H1 (cell line): ENCODE measurements at regions not wholly inside any gene's neighbourhood (a gene's known extent, or its start where the extent isn't known, plus 50 kb on each side); places are given as distances from the start of the nearest gene placed in this dataset.

Experiments used
- CTCF ChIA-PET: fragments of 300-600 bp; sonication (Branson Sonifier 250); formaldehyde crosslinking; loops from one replicate; lab custom pipeline; 2021; ENCODE audit not compliant: partially characterized antibody; lab: Charles Lee
- POLR2A ChIA-PET: fragments of 300-600 bp; sonication (Branson Sonifier 250); formaldehyde crosslinking; loops from one replicate; lab custom pipeline; 2021; ENCODE audit warnings: inconsistent platforms; ENCODE audit not compliant: partially characterized antibody; lab: Charles Lee
- DNase-seq, 2 experiments: peaks; one replicate each; pipeline versions ENCODE4 v3.0.0 to v3.0.0-alpha.2; 2010 to 2022; ENCODE audit warnings: low spot score in 2 of 2, low read depth in 1 of 2, mixed read lengths in 1 of 2
- FAIRE-seq: peaks from 2 replicates; lab custom pipeline; 2011; peaks lifted over from hg19 to GRCh38; lab: Jason Lieb, UNC
- H2AFZ ChIP-seq: 2 replicates; pipeline ENCODE4 v1.8.1; 2012; ENCODE audit warnings: low read length, inconsistent platforms
- H2AK5ac ChIP-seq: 2 replicates; pipeline ENCODE4 v1.6.1; 2013; ENCODE audit warnings: low read depth, low read length
- H2BK120ac ChIP-seq: replicated peaks from 2 replicates; pipeline ENCODE3; 2013; ENCODE audit warnings: low read depth, low read length, inconsistent platforms
- H2BK12ac ChIP-seq: 2 replicates; pipeline ENCODE4 v1.6.1; 2013; ENCODE audit warnings: low read depth, low read length
- H2BK15ac ChIP-seq: 2 replicates; pipeline ENCODE4 v1.6.1; 2013; ENCODE audit warnings: low read length
- H2BK20ac ChIP-seq: 2 replicates; pipeline ENCODE4 v1.6.1; 2013; ENCODE audit warnings: low read length
- H2BK5ac ChIP-seq: 2 replicates; pipeline ENCODE4 v1.6.1; 2013; ENCODE audit warnings: low read depth, low read length
- H3K14ac ChIP-seq: 2 replicates; pipeline ENCODE4 v1.6.1; 2013; ENCODE audit warnings: inconsistent platforms; ENCODE audit not compliant: insufficient read length
- H3K18ac ChIP-seq: 2 replicates; pipeline ENCODE4 v1.6.1; 2013; ENCODE audit warnings: low read length; ENCODE audit errors: extremely low read depth
- H3K23ac ChIP-seq: 2 replicates; pipeline ENCODE4 v1.6.1; 2013; ENCODE audit warnings: inconsistent platforms; ENCODE audit not compliant: insufficient read length
- H3K23me2 ChIP-seq: 2 replicates; pipeline ENCODE4 v1.6.1; 2013; ENCODE audit warnings: low read depth, low read length
- H3K27ac ChIP-seq: 2 replicates; pipeline ENCODE4 v1.6.1; 2011; ENCODE audit warnings: low read depth, low read length, inconsistent platforms
- H3K27me3 ChIP-seq, 4 experiments: replicated peaks in 1 of 4; 1 replicate in 1 of 4; 2 replicates in 3 of 4; pipeline versions ENCODE4 v1.6.1 to v1.8.1; 2011 to 2013; ENCODE audit warnings: low read length in 3 of 4, mild to moderate bottlenecking in 3 of 4, inconsistent platforms in 2 of 4, mixed read lengths in 2 of 4, moderate library complexity in 1 of 4; ENCODE audit not compliant: control insufficient read depth in 3 of 4, insufficient read depth in 3 of 4; ENCODE audit errors: extremely low read depth in 1 of 4
- H3K36me3 ChIP-seq, 4 experiments: 2 replicates each; pipeline versions ENCODE4 v1.6.1 to v1.8.1; 2011 to 2013; ENCODE audit warnings: mild to moderate bottlenecking in 4 of 4, low read length in 3 of 4, moderate library complexity in 2 of 4, control low read depth in 1 of 4, inconsistent platforms in 1 of 4; ENCODE audit not compliant: insufficient read depth in 4 of 4, control insufficient read depth in 2 of 4
- H3K4ac ChIP-seq: replicated peaks from 2 replicates; pipeline ENCODE3; 2013; ENCODE audit warnings: low read length, low read depth, mixed read lengths, inconsistent platforms; ENCODE audit not compliant: insufficient read length
- H3K4me1 ChIP-seq, 4 experiments: replicated peaks in 1 of 4; 1 replicate in 1 of 4; 2 replicates in 3 of 4; pipeline versions ENCODE4 v1.6.1 to v1.8.1; 2011 to 2013; ENCODE audit warnings: low read length in 3 of 4, inconsistent platforms in 2 of 4, mixed read lengths in 1 of 4; ENCODE audit not compliant: insufficient read depth in 4 of 4, control insufficient read depth in 3 of 4
- H3K4me2 ChIP-seq, 2 experiments: 2 replicates each; pipeline versions ENCODE4 v1.6.1 to v1.8.1; 2011 to 2013; ENCODE audit warnings: low read depth in 2 of 2, low read length in 2 of 2, control low read depth in 1 of 2, inconsistent platforms in 1 of 2, mild to moderate bottlenecking in 1 of 2; ENCODE audit not compliant: insufficient read depth in 1 of 2
- H3K4me3 ChIP-seq, 4 experiments: fragments of 200-600, 300-600 bp in 1 of 4; sonication (generic), shearing (Covaris generic), sonication (Bioruptor Twin) in 1 of 4; 2 replicates each; pipeline versions ENCODE4 v1.5.1 to v1.8.1; 2011 to 2016; ENCODE audit warnings: low read length in 4 of 4, low read depth in 3 of 4, control low read depth in 2 of 4, inconsistent platforms in 2 of 4, mild to moderate bottlenecking in 2 of 4, mixed read lengths in 1 of 4, moderate library complexity in 1 of 4; ENCODE audit not compliant: insufficient read depth in 2 of 4; ENCODE audit errors: extremely low read depth in 1 of 4
- H3K56ac ChIP-seq: replicated peaks from 2 replicates; pipeline ENCODE3; 2013; ENCODE audit warnings: low read depth, mild to moderate bottlenecking, mixed read lengths, low read length, inconsistent platforms; ENCODE audit not compliant: insufficient read length
- H3K79me1 ChIP-seq: 2 replicates; pipeline ENCODE4 v1.6.1; 2013; ENCODE audit warnings: low read depth, low read length, control low read depth
- H3K79me2 ChIP-seq, 2 experiments: 2 replicates each; pipeline versions ENCODE4 v1.6.1 to v1.8.1; 2012 to 2013; ENCODE audit warnings: low read length in 2 of 2, mild to moderate bottlenecking in 2 of 2, inconsistent platforms in 1 of 2; ENCODE audit not compliant: insufficient read depth in 2 of 2, control insufficient read depth in 1 of 2
- H3K9ac ChIP-seq, 4 experiments: replicated peaks in 1 of 4; 1 replicate in 1 of 4; 2 replicates in 3 of 4; pipeline versions ENCODE4 v1.6.1 to v1.8.1; 2011 to 2013; ENCODE audit warnings: low read depth in 3 of 4, low read length in 3 of 4, control low read depth in 2 of 4, mild to moderate bottlenecking in 2 of 4, moderate library complexity in 2 of 4, inconsistent platforms in 1 of 4; ENCODE audit errors: extremely low read depth in 1 of 4
- H3K9me3 ChIP-seq, 2 experiments: 2 replicates each; pipeline versions ENCODE4 v1.6.1 to v1.8.1; 2012 to 2013; ENCODE audit warnings: mild to moderate bottlenecking in 2 of 2, moderate library complexity in 2 of 2, control low read depth in 1 of 2, inconsistent platforms in 1 of 2, low read depth in 1 of 2, low read length in 1 of 2, mixed read lengths in 1 of 2; ENCODE audit not compliant: insufficient read depth in 2 of 2
- H4K20me1 ChIP-seq, 2 experiments: replicated peaks in 1 of 2; 2 replicates each; pipeline versions ENCODE3 to v1.8.1; 2011 to 2013; ENCODE audit warnings: inconsistent platforms in 2 of 2, low read length in 2 of 2, mild to moderate bottlenecking in 1 of 2; ENCODE audit not compliant: insufficient read depth in 2 of 2, control insufficient read depth in 1 of 2
- H4K5ac ChIP-seq: 2 replicates; pipeline ENCODE4 v1.6.1; 2013; ENCODE audit warnings: low read length, low read depth, mixed read lengths, inconsistent platforms; ENCODE audit not compliant: insufficient read length
- H4K8ac ChIP-seq: 2 replicates; pipeline ENCODE4 v1.8.0; 2013; ENCODE audit warnings: mild to moderate bottlenecking, moderate library complexity, low read length, inconsistent platforms; ENCODE audit not compliant: insufficient read depth; ENCODE audit errors: extremely low read depth
- H4K91ac ChIP-seq: replicated peaks from 2 replicates; pipeline ENCODE3; 2013; ENCODE audit warnings: low read length, mixed read lengths, inconsistent platforms; ENCODE audit not compliant: insufficient read length
- BACH1 ChIP-seq: IDR thresholded peaks from 2 replicates; pipeline ENCODE4 v1.6.1; 2012; ENCODE audit warnings: low read length, improper control_type of control experiment
- CBX5 ChIP-seq: fragments of 300-800, 300-1000 bp; sonication (generic); IDR thresholded peaks from 2 replicates; pipeline ENCODE4 v1.7.1; 2016; ENCODE audit warnings: antibody characterized with exemption, low read length, low read depth
- EZH2 ChIP-seq: fragments of 200-600 bp; sonication (generic); IDR thresholded peaks from 2 replicates; pipeline ENCODE4 v1.7.1; 2012; ENCODE audit warnings: low read depth, mild to moderate bottlenecking, moderate library complexity, low read length, inconsistent platforms; ENCODE audit not compliant: severe bottlenecking
- GABPA ChIP-seq: IDR thresholded peaks from 2 replicates; pipeline ENCODE4 v1.6.1; 2011; ENCODE audit warnings: mild to moderate bottlenecking, low read length, moderate library complexity, borderline replicate concordance; ENCODE audit not compliant: insufficient read depth
- SIRT6 ChIP-seq: IDR thresholded peaks from one replicate; pipeline ENCODE4 v1.7.1; 2012; ENCODE audit warnings: low read length, inconsistent platforms
- SP2 ChIP-seq: IDR thresholded peaks from 2 replicates; pipeline ENCODE4 v1.6.1; 2012; ENCODE audit warnings: mild to moderate bottlenecking, low read length, inconsistent platforms
- TCF12 ChIP-seq: IDR thresholded peaks from 2 replicates; pipeline ENCODE4 v1.6.1; 2011; ENCODE audit warnings: low read depth, mild to moderate bottlenecking, low read length
- WGBS, 2 experiments: shearing (Covaris generic) in 1 of 2; methylation state at CpG; one replicate each; pipeline versions ENCODE4 v1.1.6 to v1.1.7; 2013 to 2015; ENCODE audit warnings: low lambda C conversion rate in 2 of 2, mixed read lengths in 2 of 2, inconsistent platforms in 1 of 2, low coverage in 1 of 2, missing lambda C conversion rate in 1 of 2; ENCODE audit not compliant: insufficient replicate concordance in 2 of 2, insufficient coverage in 1 of 2, insufficient read length in 1 of 2; ENCODE audit errors: extremely low coverage in 1 of 2, missing lambda C conversion rate in 1 of 2; 5-methylcytosine and 5-hydroxymethylcytosine counted together
- TF ChIP-seq, protein P1 (sequence below): IDR thresholded peaks from 2 replicates; pipeline ENCODE4 v1.6.1; 2012; ENCODE audit warnings: inconsistent platforms

DNA sequence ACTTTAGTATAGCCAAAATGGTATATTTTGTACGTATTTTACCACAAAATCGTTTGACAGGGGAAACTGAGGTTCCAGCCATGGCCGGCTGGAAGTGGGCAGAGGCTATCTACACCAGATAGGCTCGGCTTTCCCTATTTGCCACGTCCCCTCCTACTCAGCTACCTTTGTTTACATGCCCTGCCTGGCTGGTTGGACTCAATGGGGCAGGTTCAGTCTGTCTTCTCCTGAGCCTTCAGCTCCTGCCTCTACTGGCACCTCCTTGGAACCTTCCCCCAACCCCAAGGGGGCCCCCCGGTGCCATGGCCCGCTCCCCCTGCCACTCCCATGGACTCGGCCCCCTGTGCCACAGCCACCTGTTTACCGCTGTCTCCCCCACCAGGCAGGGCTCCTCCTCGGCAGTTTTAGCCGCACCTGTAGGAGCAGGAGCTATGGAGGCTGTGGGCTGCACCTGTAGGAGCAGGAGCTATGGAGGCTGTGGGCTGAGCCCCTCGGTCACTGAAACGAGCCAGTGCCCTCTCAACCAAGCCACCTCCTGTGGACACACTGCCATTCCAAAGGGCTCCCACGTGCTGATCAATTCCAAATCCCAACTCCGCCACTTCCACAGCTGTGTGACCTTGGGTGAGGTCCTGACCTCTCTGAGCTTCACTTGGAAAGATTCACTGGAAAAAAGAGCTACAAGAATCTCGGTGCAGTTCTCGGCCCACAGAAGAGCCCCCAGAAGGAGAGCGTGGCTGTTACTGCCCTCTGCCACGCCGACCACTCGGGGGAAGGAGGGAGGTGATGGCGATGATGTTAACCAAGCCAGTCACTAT, 62.2 kb downstream of the NCOR2 start:
- ChIA-PET CTCF (interaction anchor here (0.6 to 1.6 kb wide), 8 partner anchors 7 to 1446 kb away, joined by 3 to 6 read pairs (median 4); no protein-coding TSS in a partner anchor), POLR2A (interaction anchor here (0.8 to 1.7 kb wide), 2 partner anchors 17 to 21 kb away, joined by 3 to 4 read pairs; no protein-coding TSS in a partner anchor)
- H3K9me3 ChIP-seq, result no peaks in the 10 kb centered on the region
- H3K9ac ChIP-seq, result no peak overlapping the region
- H2BK15ac ChIP-seq, result peak overlapping the region; percentile 53; the same call in 1 of the 2 replicates
- H4K20me1 ChIP-seq, result peaks cover 31 to 44% of the 10 kb centered on the region in 2 experiments
- no peak overlapping the region; the same call in none of the 2 replicates for H2BK5ac ChIP-seq
- H3K79me2 ChIP-seq, result peaks cover 5 to 97% of the 10 kb centered on the region in 2 experiments
- H3K23me2 ChIP-seq, result peaks cover 4% of the 10 kb centered on the region; the same call in 1 of the 2 replicates
- H4K5ac ChIP-seq, result no peak overlapping the region
- H2BK12ac ChIP-seq, result 0 out of 2 replicates have a peak overlapping the region, but pooled peaks have one; percentile 33
- no peak overlapping the region for H2AFZ ChIP-seq
- peak overlapping the region; percentile 69; the same call in 1 of the 2 replicates for H4K8ac ChIP-seq
- no peaks in the 10 kb centered on the region for H3K27me3 ChIP-seq
- no peak overlapping the region for H2BK120ac ChIP-seq
- FAIRE-seq (no peak), DNase-seq (no peak)
- H4K91ac ChIP-seq, result no peak overlapping the region
- H3K4me1 ChIP-seq, result peaks cover 7 to 80% (median 56%) of the 10 kb centered on the region in 4 experiments
- WGBS, 2 experiments, result 79% methylated on average over 18 of the region's 22 CpGs; no CpG with 5 or more reads in 1 of the 2 experiments
- peak overlapping the region; percentile 31; the same call in 1 of the 2 replicates for H3K27ac ChIP-seq
- H3K18ac ChIP-seq, result peak overlapping the region; percentile 40; the same call in 1 of the 2 replicates
- H2AK5ac ChIP-seq, result peak overlapping the region; percentile 61
- no peak overlapping the region for H3K56ac ChIP-seq
- H2BK20ac ChIP-seq, result no peak overlapping the region
- no peaks in the 10 kb centered on the region for H3K36me3 ChIP-seq
- H3K4me2 ChIP-seq, result peak overlapping the region in 1 of 2 experiments; percentile 39; a peak in 1 of 4 replicates
- no peak overlapping the region for H3K14ac ChIP-seq
- no peak overlapping the region for H3K4ac ChIP-seq
- H3K4me3 ChIP-seq, result no peak overlapping the region
- peaks cover 42% of the 10 kb centered on the region for H3K79me1 ChIP-seq
- no peak overlapping the region for H3K23ac ChIP-seq
- TF ChIP-seq CBX5, result no peak
- no peak for TF ChIP-seq BACH1
- no peak for TF ChIP-seq SP2
- TF ChIP-seq GABPA, result no peak
- TF ChIP-seq SIRT6, result no peak
- TF ChIP-seq TCF12, result no peak
- TF ChIP-seq, protein P1, sequence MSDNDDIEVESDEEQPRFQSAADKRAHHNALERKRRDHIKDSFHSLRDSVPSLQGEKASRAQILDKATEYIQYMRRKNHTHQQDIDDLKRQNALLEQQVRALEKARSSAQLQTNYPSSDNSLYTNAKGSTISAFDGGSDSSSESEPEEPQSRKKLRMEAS, result no peak
- TF ChIP-seq EZH2, result no peak
